HG02763 (cell line): ENCODE measurements at regions not wholly inside any gene's neighbourhood (a gene's known extent, or its start where the extent isn't known, plus 50 kb on each side); places are given as distances from the start of the nearest gene placed in this dataset.

Experiments
- ATAC-seq: cut with Tn5 transposase; IDR thresholded peaks from one replicate; pipeline ENCODE4 v1.9.1; 2021; ENCODE audit warnings: mild to moderate bottlenecking, moderate library complexity; ENCODE audit not compliant: unreplicated experiment

DNA sequence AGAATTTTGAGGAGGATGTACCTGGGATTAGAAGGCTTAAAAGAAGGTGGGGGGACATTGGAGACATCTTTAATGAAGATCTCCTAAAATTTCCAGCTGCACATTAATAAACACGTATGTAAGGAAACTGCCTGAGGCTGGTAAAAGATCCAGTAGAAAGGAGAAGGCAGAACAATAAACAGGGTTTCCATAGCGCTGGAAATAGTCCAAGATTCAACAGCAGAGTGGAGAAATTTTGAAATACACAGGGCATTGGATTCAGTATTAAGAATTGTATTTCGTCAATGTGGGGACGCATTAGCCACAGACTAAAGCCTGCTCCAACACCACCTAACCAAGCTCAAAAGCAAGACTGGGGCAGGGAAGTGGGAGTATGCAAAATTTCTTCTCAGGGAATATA is 606.9 kb upstream of the NRXN1 start:
- ATAC-seq: no peak

DNA sequence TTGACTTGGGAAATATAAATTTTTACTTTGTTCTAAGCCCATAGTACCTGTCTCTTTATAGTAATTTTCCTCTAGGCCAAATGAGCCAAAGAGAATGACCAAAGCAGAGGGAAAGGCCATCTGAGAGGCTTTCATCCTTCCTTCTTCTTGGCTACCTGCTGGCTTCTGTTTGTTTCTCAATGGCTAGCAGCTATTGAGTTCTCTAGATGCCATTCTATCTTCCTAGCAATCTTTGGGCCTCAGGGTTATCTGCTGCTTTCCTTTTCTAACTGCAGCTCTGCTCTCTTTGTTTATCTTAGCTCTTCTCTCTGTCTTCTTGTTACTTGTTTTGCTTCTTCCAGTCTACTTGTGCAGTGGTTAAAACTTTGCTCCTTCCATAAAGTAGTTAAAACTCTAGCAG is 601.1 kb upstream of the NRXN1 start:
- no peak for ATAC-seq

DNA sequence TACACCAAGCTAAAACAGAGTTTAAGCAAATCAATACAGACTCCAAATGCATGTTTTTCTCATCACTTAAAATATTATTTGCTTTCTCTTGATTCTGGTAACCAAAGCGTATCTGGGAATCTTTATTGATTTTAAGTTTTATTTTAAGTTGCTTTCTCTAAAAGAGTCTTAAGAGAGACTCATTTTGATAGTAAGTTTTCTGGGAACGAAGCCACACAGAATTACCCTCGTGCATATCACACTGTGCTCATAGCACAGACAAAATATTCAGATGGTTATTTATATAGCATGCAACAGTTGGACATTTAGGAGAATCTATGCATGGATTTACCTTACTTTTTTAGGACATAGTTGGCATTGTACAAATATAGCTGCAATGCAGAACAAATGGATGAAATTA is 597.5 kb upstream of the NRXN1 start:
- no peak for ATAC-seq

DNA sequence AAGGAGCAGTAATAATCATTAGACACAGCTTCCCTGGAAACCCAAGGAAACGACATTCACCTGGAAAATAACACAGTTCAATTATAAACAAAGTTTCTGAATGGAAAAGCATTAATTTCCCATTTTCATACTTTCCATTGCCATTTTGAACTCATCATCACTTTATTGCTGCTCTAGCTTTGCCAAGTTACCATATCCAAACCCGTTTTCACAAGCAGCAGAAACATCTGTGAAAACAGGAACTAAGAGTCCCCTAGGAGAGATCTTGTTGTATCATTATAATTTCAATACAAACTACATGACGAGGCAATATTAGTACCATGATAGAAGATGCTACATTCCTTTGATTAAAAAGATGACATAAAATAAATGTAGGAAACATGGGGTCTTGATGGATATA is 597.0 kb upstream of the NRXN1 start:
- no peak for ATAC-seq

DNA sequence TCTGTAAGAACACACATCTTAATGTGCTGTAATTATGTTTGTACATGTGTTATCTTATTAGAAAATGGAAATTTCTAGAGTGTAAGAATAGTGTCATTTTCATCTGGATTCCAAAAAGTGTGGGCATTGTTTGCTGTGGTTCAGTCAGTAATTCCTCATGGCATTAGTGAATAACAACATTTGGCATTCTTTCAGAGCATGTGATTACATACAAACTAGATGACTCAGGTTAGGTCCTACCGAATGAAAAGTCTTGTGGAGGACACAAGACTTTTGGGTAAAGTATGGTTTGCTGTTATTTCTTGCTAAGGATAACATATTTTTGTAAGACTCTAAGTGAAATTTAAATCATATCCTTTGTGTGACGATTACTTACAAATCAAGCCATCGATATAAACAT is 593.1 kb upstream of the NRXN1 start:
- ATAC-seq: no peak

DNA sequence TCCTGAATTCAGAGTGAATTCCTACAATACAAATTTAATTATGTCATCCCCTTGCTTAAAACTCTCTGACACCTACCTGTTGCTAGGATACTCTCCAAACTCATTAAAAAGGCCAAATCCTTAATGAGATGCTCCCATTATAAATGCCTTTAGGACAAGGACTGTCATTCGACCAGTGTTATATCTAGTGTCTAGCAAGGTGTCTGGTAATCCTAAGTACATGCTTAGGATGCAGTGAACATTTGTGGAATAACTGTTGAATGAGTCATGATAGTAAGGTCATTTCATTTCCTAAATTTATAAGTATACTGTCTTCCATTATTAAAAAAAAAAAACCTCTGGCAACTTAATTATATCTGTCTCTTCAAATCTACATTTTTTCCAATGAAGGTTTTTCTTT is 588.9 kb upstream of the NRXN1 start:
- no peak for ATAC-seq

DNA sequence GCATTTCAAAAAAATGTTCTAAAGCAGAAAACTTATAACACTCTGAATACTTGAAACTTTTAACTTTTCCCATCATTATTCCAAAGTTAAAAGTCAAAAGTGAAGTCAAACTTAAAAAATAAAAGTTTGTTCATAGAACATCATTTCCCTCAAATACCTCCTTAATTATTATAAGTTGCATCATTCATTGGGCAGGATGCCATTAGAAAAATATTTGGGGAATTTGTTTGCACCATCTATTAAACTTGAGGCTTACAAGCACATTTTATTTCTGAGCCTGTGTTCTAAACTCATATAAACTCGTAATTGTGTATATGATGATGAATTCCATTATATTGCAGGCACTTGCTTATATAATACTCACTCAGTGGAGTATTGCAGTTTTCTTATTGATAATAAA is 588.0 kb upstream of the NRXN1 start:
- no peak for ATAC-seq

DNA sequence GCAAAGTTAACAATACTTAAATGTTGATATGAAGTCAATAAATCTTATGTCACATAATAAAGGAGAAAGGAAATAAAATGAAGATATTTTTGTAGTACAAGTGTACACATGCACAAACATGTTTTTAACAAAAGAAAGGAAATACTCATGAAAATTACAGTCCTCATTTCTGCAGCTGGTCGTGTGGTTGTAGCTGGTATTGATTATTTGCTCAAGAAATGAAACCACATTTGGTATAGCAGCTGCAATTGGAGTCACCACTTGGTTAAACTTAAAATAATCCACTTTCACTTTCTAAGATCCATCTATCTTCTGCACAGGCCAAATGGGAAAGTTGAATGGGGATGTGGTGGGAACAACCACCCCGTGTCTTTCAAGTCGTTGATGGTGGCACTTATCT is 580.5 kb upstream of the NRXN1 start:
- ATAC-seq: no peak

DNA sequence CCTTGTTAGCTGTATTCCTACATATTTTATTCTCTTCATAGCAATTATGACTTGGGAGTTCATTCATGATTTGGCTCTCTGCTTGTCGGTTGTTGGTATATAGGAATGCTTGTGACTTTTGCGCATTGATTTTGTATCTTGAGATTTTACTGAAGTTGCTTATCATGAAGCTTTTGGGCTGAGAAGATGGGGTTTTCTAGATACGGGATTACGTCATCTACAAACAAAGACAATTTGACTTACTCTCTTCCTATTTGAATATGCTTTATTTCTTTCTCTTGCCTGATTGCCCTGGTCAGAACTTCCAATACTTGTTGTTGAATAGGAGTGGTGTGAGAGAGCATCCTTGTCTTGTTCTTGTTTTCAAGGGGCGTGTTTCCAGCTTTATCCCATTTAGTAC is 569.8 kb upstream of the NRXN1 start:
- no peak for ATAC-seq

DNA sequence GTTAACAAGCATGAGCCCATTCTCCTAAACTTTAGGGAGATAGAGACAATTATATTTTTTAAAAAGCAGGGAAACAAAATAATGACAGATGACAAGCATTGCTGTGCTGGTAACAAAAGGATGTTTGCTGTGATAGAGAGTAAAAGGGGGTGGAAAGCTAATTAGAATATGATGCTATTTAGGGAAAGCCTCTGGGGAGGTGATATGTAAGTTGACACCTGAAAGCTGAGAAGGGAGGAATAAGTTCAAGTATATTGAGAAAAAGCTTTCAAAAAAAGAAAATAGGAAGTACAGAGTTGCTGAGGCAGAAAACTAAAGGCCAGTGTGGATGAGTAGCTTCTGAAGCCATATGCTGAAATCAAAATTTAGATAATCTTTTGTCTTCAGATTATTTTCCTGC is 565.2 kb upstream of the NRXN1 start:
- no peak for ATAC-seq

DNA sequence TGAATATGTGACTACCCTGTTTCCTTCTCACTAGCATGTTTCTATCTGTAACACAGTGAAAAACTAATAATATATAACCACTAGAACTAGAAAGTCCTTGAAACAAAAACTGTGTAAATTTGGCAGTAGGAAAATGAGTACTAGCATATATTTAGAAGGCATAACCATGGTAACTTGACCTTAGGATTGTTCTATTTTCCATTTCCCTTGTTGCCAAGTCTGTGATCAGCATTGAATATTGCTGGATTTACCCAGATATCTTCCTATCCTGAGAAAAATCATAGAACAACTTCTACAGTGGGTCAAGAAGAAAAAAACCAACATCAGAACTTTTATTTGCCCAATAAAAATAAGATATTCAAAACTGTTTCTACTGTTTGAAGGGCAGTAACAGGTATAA is 563.9 kb upstream of the NRXN1 start:
- no peak for ATAC-seq

DNA sequence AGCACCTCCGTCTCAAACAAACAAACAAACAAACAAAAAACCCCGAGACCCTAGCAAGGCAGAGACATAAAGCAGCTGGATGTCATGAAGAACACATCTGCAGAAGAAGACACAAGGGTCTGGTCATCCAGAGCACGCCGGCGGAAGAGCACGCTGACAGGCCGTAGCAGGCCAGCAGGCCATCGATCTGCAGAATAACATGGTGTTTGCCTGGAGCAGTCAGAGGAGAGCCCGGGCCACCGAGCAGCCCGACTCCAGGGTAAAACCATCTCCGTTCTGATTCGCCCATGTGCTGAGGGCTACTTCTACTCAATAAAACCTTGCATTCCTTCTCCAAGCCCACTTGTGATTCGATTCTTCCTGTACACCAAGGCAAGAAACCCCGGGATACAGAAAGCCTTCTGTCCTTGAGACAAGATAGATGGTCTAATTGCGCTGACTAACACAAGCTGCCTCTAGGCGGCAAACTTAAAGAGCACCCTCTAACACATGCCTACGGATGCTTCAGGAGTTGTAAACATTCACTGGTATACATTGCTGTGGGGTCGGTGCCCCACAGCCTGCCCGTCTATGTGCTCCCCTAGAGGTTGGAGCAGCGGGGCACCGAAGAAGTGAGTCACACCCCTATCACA is 549.8 kb upstream of the NRXN1 start:
- ATAC-seq: no peak

DNA sequence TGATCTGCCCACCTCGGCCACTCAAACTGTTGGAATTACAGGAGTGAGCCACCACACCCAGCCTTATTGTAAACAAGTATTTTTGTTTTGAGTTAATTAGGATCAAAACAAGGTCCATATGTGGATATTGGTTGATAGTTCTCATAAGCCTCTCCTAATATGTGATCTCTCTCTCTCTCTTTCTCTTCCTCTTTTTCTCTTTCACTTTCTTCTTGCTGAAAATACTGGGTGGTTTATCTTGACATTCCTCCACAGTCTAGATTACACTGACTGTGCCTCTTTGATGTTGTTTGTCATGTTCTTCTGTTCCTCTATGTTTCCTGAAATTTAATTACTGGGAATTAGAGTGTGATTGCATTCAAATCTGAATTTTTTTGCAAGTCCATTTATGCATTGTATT is 547.5 kb upstream of the NRXN1 start:
- ATAC-seq: no peak

DNA sequence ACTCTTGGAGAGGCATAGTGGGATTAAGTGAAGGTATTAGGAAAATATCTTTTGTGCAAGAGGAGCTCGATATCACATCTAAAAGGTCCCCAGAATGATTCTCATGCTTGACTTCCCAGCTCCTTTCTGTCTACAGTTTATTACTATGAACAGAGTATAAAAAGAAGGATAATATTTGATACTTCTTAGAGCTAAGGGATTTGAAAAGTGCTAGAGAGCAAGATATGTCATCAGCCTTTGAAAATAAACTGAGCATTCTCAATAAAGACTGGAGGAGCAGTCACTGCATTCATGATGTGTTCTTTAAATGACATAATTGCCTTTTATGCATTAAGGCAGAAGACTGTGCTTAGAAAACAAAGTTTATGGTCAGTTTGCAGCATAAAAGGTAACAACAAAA is 543.2 kb upstream of the NRXN1 start:
- ATAC-seq: no peak

DNA sequence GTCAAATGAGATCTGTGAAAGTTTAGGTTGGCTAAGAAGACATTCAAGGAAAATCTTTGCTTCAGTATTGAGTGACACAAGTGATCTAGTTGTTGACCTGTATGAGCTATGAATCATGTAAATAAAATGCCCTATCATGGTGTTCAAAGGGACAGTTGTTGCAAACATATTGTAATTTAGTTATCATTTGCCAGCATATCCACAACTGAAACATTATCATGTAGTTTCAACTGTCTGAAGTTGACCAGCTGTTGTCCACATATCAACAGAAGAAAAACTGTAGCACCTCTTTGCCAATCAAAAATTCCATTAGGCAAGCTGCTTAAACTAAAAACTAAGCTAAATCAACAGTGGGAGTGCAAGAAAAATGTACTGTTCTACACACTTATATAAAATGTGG is 527.1 kb upstream of the NRXN1 start:
- no peak for ATAC-seq

DNA sequence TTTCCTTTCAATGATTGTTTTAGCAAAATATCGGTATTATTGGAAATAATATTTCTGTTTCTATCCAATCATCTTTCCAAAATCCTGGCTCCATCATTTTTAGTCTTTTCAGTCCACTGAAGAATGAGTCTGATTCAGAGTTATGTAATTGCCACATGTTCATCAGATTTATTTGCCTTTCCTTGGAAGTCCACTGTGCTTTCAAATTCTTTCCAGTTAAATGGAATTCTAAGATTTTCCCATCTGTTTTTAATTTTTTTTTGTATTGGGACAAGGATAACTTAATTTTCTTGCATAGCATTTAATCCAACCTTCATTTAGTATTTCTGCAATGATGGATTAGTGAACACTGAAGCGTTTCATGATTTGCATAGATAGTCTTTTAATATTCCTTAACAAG is 521.5 kb upstream of the NRXN1 start:
- ATAC-seq: no peak

DNA sequence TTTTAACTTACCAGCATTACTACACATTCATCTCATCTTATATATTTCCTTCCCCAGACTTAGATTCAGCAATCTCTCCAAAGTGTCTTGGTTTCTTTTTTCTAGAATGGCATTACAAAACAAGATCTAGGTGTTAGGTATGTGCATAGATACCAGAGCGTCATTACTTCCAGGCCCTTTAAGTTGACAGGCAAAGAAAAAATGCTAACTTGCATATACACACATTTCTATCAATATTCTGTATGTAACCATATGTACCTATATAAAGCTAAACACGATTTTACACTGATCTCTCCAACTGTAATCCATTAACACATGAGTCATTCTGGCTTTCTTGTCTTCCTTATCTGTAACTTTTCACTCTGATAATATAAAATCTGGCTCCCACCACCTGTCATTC is 503.8 kb upstream of the NRXN1 start:
- no peak for ATAC-seq

DNA sequence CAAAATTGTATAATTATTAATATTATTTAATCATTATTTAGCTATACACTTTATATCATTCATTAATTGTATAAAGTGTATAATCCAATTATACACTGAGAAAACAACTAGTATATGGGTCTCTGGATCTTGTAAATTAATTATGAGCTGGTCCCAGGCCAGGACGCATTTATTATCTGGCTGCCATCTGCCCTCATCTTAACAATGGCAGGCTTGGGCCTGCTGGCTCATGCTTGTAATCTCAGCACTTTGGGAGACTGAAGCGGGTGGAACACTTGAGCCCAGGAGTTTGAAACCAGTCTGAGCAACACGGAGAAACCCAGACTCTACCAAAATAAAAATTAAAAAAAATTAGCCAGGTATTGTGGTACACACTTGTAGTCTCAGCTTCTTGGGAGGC is 502.2 kb upstream of the NRXN1 start:
- no peak for ATAC-seq

DNA sequence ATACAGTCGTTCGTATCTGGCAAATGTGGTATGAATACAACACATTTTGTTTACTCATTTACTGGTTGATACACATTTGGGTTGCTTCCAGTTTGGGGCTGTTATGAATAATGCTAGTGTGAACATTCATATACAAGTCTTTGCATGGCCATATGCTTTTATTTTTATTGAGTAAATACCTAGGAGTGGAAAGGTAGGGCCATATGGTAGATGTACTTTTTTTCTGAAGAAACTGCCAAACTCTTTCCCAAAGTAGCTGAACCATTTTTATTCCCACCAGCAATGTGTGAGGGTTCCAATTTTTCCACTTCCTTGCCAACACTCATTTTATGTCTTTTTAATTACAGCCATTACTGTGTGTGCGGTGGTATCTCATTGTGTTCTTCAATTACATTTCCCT is 496.2 kb upstream of the NRXN1 start:
- ATAC-seq: no peak

DNA sequence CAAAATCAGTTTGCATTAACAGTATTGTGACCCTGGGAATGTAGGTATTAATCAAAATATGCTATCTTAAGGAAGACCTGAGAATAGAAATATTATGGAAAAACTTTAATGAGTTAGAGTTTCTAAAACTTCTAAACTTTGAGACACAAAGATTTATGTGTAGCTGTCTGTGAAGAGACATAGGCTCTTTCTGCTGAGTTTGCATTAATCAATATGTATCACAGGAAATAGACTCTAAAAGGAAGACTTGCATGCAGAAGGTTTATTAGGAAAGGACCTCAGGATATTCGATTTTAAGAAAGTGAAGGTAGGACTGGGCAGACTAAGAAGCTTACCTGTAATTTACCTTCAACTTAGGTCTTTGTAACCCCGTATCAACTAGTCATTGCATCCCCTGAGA is 494.8 kb upstream of the NRXN1 start:
- ATAC-seq: no peak

DNA sequence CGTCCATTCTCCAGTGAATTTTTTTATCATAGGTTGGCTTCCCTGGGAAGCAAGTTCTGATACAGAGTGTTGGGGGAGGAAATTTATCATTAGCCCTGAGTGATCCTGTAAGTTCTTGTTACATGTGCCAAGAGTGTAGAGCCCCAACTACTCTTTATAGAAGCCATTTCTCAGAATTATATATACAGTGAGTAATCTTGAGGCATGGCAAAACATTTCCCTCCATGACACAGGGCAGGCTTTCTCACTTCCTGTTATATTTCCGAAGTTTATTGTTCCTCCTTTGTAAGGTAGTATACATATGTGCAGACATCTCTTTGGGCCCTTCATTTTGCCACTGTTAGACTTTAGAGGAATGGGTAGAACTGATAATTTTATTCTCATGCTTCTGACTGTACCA is 484.7 kb upstream of the NRXN1 start:
- ATAC-seq: no peak

DNA sequence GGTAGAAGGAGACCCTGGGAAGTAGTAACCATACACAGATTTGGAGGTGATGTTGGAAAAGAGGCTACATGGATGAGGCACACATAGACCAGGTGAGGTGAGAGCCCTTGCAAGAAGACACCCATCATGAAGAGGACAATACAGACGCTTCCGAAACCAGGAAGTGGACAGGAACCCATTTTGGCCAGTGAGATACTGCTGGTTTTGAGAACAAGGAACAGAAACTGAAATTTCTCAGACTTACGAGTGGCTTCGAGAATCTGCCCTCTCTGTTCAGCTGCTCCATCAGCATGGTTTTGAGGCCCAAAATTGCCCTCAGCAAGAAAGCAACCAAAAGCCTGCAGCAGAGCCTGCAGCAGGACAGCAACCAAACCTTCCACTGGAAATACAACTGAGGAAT is 479.1 kb upstream of the NRXN1 start:
- peak; percentile 50 for ATAC-seq

DNA sequence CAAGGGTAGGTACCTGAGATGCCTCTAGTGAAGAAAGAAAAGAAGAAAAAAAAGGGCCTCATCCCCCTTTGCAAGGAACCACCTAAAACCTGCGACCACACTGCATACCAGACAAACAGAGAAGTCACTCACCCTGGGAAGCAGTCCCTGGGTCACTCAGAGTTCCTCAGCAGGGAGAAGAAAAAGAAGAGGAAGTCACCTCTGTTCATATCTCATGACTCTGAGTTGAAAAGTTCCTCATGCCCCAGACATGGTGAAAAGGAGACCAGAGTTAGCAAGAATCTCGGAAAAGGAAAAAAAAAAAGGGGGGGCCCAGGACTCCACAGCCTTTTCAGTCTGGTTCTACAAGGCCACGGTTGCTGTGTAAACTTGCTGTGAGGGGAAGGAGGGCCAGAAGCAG is 478.4 kb upstream of the NRXN1 start:
- ATAC-seq: no peak

DNA sequence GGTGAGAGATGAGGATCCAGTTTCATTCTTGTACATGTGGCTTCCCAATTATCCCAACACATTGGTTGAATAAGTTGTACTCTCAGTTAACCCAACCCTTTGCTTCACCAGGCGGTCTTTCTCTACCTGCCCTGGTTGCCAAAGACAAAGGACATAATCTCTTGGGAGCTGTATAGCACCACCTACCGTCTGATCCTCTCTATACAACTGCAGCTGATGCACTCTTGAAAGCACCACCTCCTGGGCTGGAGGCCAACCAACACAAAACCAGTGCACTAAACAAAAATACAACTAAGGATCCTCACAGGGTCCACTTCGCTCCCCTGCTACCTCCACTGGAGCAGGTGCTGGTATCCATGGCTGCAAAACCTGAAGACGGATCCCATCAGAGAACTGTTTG is 473.6 kb upstream of the NRXN1 start:
- ATAC-seq: no peak
